ENCODE measurements at regions not wholly inside any gene's neighbourhood (a gene's known extent, or its start where the extent isn't known, plus 50 kb on each side); places are given as distances from the start of the nearest gene placed in this dataset.
"Not testable (repeated sequence)": the region's sequence is repeated elsewhere in the genome, so short reads cannot be mapped to it uniquely, and the experiment has no call there.

DNA sequence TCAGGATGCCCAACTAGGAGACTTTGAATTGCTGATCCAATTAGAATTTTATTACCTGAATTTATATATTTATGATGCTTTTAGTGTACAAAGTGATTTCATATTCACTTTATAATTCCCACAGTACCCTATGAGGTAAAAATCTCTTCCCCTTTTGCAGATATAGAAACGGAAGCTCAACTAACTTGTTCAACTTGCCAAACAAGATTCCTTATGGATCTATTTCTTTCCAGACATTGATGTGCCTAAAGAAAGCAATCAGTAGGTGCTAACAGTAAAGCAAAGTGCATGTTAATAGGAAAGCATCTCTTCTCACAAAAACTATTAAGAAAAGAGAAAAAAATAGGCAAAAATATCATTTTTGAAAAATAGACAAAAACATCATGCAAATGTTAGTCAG, 65.9 kb upstream of the PPP1R12A start:
- Histone ChIP-seq H3K4me1 (ENCODE audit: low read depth) (no peaks in the 10 kb centered on the region), H3K4me3 (no peak overlapping the region), H3K9me3 (no peaks in the 10 kb centered on the region), H3K36me3 (ENCODE audit: low read depth) (no peaks in the 10 kb centered on the region)
- ATAC-seq (no peak), DNase-seq (no peak)
- intact Hi-C loops (cut with DNase I, micrococcal nuclease) = no loop called here
- no peak for TF ChIP-seq CTCF (IDR thresholded peaks at IDR 0.05)

DNA sequence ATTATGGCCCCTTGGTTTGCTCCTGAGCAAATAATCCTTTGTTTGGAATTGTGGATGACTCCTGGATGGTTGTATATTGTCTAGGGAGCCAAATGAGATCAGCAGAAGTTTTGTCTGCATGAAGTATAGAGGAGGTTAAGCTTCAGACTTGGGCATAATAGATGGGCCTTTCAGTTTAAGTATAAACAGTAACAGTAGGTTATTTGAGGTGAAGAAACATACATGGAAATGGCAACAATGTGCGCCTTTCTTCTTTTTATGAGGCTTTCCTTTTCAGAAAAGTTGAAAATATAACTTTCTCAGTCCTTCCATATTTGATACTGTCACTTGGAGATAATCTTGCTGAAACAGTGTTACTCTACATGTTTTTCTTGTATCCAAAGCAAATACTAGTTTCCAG, 63.7 kb upstream of the PPP1R12A start:
- H3K4me3 ChIP-seq = no peak overlapping the region
- no peak for ATAC-seq
- no peak for DNase-seq
- H3K36me3 ChIP-seq (ENCODE audit: low read depth) = no peaks in the 10 kb centered on the region
- no peaks in the 10 kb centered on the region for H3K4me1 ChIP-seq (ENCODE audit: low read depth)
- intact Hi-C loops (cut with DNase I, micrococcal nuclease) = no loop called here
- H3K9me3 ChIP-seq = no peaks in the 10 kb centered on the region
- no peak for TF ChIP-seq CTCF (IDR thresholded peaks at IDR 0.05)

GRCh38 chr12:79997096-79997791, 62.3 kb upstream of the PPP1R12A start:
- intact Hi-C loops (cut with DNase I, micrococcal nuclease) = no loop called here
- DNase-seq (no peak), ATAC-seq (no peak)
- no peak for TF ChIP-seq CTCF (IDR thresholded peaks at IDR 0.05)
- no peaks in the 10 kb centered on the region for H3K4me1 ChIP-seq (ENCODE audit: low read depth)
- H3K4me3 ChIP-seq = no peak overlapping the region
- H3K9me3 ChIP-seq = no peaks in the 10 kb centered on the region
- H3K36me3 ChIP-seq (ENCODE audit: low read depth) = no peaks in the 10 kb centered on the region

DNA sequence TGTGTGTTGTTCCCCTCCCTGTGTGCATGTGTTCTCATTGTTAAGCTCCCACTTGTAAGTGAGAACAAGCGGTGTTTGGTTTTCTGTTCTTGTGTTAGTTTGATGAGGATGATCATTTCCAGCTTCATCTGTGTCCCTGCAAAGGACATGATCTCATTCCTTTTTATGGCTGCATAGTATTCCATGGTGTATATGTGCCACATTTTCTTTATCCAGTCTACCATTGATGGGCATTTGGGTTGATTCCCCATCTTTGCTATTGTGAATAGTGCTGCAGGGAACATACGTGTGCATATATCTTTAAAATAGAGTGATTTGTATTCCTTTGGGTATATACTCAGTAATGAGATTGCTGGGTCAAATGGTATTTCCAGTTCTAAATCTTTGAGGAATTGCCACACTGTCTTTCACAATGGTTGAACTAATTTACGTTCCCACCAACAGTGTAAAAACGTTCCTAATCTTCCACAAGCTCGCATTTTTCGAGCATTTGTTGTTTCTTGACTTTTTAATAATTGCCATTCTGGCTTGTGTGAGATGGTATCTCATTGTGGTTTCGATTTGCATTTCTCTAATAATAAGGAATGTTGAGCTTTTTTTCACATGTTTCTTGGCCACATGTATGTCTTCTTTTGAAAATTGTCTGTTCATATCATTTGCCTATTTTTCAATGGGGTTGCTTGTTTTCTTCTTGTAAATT, 60.6 kb upstream of the PPP1R12A start:
- H3K36me3 ChIP-seq (ENCODE audit: low read depth); H3K4me3 ChIP-seq; H3K4me1 ChIP-seq (ENCODE audit: low read depth); DNase-seq; ATAC-seq; H3K9me3 ChIP-seq; intact Hi-C loops (cut with DNase I, micrococcal nuclease): not testable (repeated sequence)

- intact Hi-C loops (cut with DNase I, micrococcal nuclease) = no loop called here
- no peak for TF ChIP-seq CTCF (IDR thresholded peaks at IDR 0.05)
- ATAC-seq (no peak), DNase-seq (no peak)
- Histone ChIP-seq H3K9me3 (no peaks in the 10 kb centered on the region), H3K4me1 (ENCODE audit: low read depth) (no peaks in the 10 kb centered on the region), H3K4me3 (no peak overlapping the region), H3K36me3 (ENCODE audit: low read depth) (no peaks in the 10 kb centered on the region)
Observed at GRCh38 chr12:79993106-79993862, 58.4 kb upstream of the PPP1R12A start.

- no peak for ATAC-seq
- TF ChIP-seq CTCF (IDR thresholded peaks at IDR 0.05) = no peak
- intact Hi-C loops (cut with DNase I, micrococcal nuclease) = no loop called here
- DNase-seq = no peak
- H3K4me3 ChIP-seq = no peak overlapping the region
- no peaks in the 10 kb centered on the region for H3K4me1 ChIP-seq (ENCODE audit: low read depth)
- no peaks in the 10 kb centered on the region for H3K9me3 ChIP-seq
- no peaks in the 10 kb centered on the region for H3K36me3 ChIP-seq (ENCODE audit: low read depth)
Observed at GRCh38 chr12:79991586-79991985, 56.7 kb upstream of the PPP1R12A start.

DNA sequence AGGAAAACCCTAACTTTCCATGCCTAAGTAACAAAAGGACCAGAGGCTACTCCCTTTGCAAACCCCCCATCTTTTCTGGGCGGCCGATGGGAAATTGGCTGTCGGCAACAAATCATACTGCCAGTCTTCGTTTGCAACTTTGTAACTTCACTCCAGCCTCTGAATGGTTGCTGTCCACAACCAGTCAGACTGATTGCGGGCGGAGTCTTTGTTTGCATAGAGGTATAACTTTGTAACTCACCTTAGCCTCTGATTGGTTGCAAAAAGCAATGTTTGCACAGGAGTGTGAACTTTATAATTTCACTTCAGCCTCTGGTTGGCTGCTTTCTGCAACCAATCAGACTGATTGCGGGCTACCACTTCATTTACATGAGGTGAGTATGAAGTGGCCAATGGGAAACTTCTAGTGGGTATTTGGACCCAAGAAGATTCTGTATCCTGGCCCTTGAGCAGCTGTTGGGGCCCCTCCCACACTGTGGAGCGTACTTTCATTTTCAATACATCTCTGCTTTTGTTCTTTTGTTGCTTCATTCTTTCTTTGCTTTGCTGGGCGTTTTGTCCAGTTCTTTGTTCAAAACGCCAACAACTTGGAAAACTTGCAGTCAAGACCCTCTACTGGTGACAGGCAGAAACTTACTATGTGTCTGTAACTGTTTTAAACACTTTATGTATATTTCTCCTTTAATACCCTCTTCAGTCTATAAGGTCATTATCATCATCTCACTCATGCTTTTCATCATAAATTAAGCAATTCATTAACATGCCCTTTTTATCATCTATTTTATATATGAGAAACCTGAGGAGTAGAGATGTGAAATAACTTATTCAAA, 55.8 kb upstream of the PPP1R12A start:
- ATAC-seq; intact Hi-C loops (cut with DNase I, micrococcal nuclease): not testable (repeated sequence)

More for the DNA sequence above, 55.8 kb upstream of the PPP1R12A start:
- not testable (repeated sequence) for H3K36me3 ChIP-seq (ENCODE audit: low read depth); H3K4me1 ChIP-seq (ENCODE audit: low read depth); H3K4me3 ChIP-seq; DNase-seq; H3K9me3 ChIP-seq

All from mucosa of descending colon (tissue), 3 donors.